ENCODE measurements at regions not wholly inside any gene's neighbourhood (a gene's known extent, or its start where the extent isn't known, plus 50 kb on each side); places are given as distances from the start of the nearest gene placed in this dataset.

GRCh38 chr5:31048282-31049270 lies 144.9 kb upstream of the CDH6 start:
- no peak for FAIRE-seq

GRCh38 chr5:31047621-31048020 lies 145.9 kb upstream of the CDH6 start:
- no peak for FAIRE-seq

- no peak for FAIRE-seq
Measured at GRCh38 chr5:31047007-31047406, 146.5 kb upstream of the CDH6 start.

- FAIRE-seq: no peak
Measured at GRCh38 chr5:31036411-31036810, 157.1 kb upstream of the CDH6 start.

GRCh38 chr5:31033295-31033694 lies 160.2 kb upstream of the CDH6 start:
- FAIRE-seq: no peak

GRCh38 chr5:31029925-31030324 lies 163.6 kb upstream of the CDH6 start:
- no peak for FAIRE-seq

GRCh38 chr5:31027721-31028120 lies 165.8 kb upstream of the CDH6 start:
- FAIRE-seq: no peak

- FAIRE-seq: no peak
Measured at GRCh38 chr5:31023105-31023504, 170.4 kb upstream of the CDH6 start.

GRCh38 chr5:31021181-31021624 lies 172.3 kb upstream of the CDH6 start:
- no peak for FAIRE-seq

- FAIRE-seq: no peak
Measured at GRCh38 chr5:31008231-31008630, 185.3 kb upstream of the CDH6 start.

GRCh38 chr5:31007672-31008071 lies 185.8 kb upstream of the CDH6 start:
- no peak for FAIRE-seq

- FAIRE-seq: no peak
Measured at GRCh38 chr5:31000287-31000686, 193.2 kb upstream of the CDH6 start.

GRCh38 chr5:30997681-30998080 lies 195.8 kb upstream of the CDH6 start:
- FAIRE-seq: no peak

GRCh38 chr5:30994902-30995301 lies 198.6 kb upstream of the CDH6 start:
- no peak for FAIRE-seq

GRCh38 chr5:30994176-30994575 lies 199.3 kb upstream of the CDH6 start:
- no peak for FAIRE-seq

- no peak for FAIRE-seq
Measured at GRCh38 chr5:30991462-30991861, 202.0 kb upstream of the CDH6 start.

GRCh38 chr5:30981576-30981975 lies 211.9 kb upstream of the CDH6 start:
- no peak for FAIRE-seq

- no peak for FAIRE-seq
Measured at GRCh38 chr5:30968971-30969370, 224.5 kb upstream of the CDH6 start.

GRCh38 chr5:30960036-30960435 lies 233.4 kb upstream of the CDH6 start:
- no peak for FAIRE-seq

GRCh38 chr5:30959238-30959637 lies 234.2 kb upstream of the CDH6 start:
- FAIRE-seq: no peak

GRCh38 chr5:30957591-30957990 lies 235.9 kb upstream of the CDH6 start:
- no peak for FAIRE-seq

- FAIRE-seq: no peak
Measured at GRCh38 chr5:30956251-30956650, 237.2 kb upstream of the CDH6 start.

- no peak for FAIRE-seq
Measured at GRCh38 chr5:30937070-30937469, 256.4 kb upstream of the CDH6 start.

- FAIRE-seq: no peak
Measured at GRCh38 chr5:30933599-30933998, 259.9 kb upstream of the CDH6 start.

All from G401.6 (cell line).